Stimulated activated CD8-positive, alpha-beta memory T cell treated with anti-CD3 and anti-CD28 coated beads, Interleukin-15, amount 100 ng/mL, for 24 hours (primary cell): ENCODE measurements at regions not wholly inside any gene's neighbourhood (a gene's known extent, or its start where the extent isn't known, plus 50 kb on each side); places are given as distances from the start of the nearest gene placed in this dataset.
"Not testable (repeated sequence)": the region's sequence is repeated elsewhere in the genome, so short reads cannot be mapped to it uniquely, and the experiment has no call there.

Experiments used
- DNase-seq: peaks from one replicate; pipeline ENCODE4 v3.0.0-alpha.2; 2020; ENCODE audit warnings: low read depth

- DNase-seq: no peak
Measured at GRCh38 chr20:63145156-63145555, 70.8 kb downstream of the YTHDF1 start.

- no peak for DNase-seq
Measured at GRCh38 chr20:63142933-63143332, 73.0 kb downstream of the YTHDF1 start.

GRCh38 chr20:63141531-63141930 lies 74.4 kb downstream of the YTHDF1 start:
- DNase-seq: no peak

GRCh38 chr20:63140514-63141433 lies 75.2 kb downstream of the YTHDF1 start:
- no peak for DNase-seq

- no peak for DNase-seq
Measured at GRCh38 chr20:63139837-63140236, 76.1 kb downstream of the YTHDF1 start.

- no peak for DNase-seq
Measured at GRCh38 chr20:63139356-63139755, 76.6 kb downstream of the YTHDF1 start.

- DNase-seq: no peak
Measured at GRCh38 chr20:63138855-63139341, 77.0 kb downstream of the YTHDF1 start.

- no peak for DNase-seq
Measured at GRCh38 chr20:63137851-63138415, 78.0 kb downstream of the YTHDF1 start.

- no peak for DNase-seq
Measured at GRCh38 chr20:63136296-63136695, 79.6 kb downstream of the YTHDF1 start.

GRCh38 chr20:63135411-63135810 lies 80.5 kb downstream of the YTHDF1 start:
- no peak for DNase-seq

- not testable (repeated sequence) for DNase-seq
Measured at GRCh38 chr20:63134711-63135361, 81.1 kb downstream of the YTHDF1 start.

GRCh38 chr20:63134201-63134612 lies 81.7 kb downstream of the YTHDF1 start:
- no peak for DNase-seq

- no peak for DNase-seq
Measured at GRCh38 chr20:63133481-63134091, 82.3 kb downstream of the YTHDF1 start.

- no peak for DNase-seq
Measured at GRCh38 chr20:63132715-63133471, 83.0 kb downstream of the YTHDF1 start.

GRCh38 chr20:63132131-63132714 lies 83.7 kb downstream of the YTHDF1 start:
- no peak for DNase-seq

GRCh38 chr20:63130658-63131577 lies 85.0 kb downstream of the YTHDF1 start:
- DNase-seq: no peak

- no peak for DNase-seq
Measured at GRCh38 chr20:63129991-63130657, 85.8 kb downstream of the YTHDF1 start.

GRCh38 chr20:63129376-63129965 lies 86.5 kb downstream of the YTHDF1 start:
- DNase-seq: no peak

- DNase-seq: no peak
Measured at GRCh38 chr20:63128956-63129355, 87.0 kb downstream of the YTHDF1 start.
